GM12872 (cell line): ENCODE measurements at regions not wholly inside any gene's neighbourhood (a gene's known extent, or its start where the extent isn't known, plus 50 kb on each side); places are given as distances from the start of the nearest gene placed in this dataset.

Source experiments
- CTCF ChIP-seq: IDR thresholded peaks from 3 replicates; pipeline ENCODE4 v1.5.1; 2011; ENCODE audit warnings: low read depth, mild to moderate bottlenecking, low read length, moderate library complexity; ENCODE audit not compliant: insufficient read depth

- TF ChIP-seq CTCF, result no peak
These were observed 507.2 kb upstream of the NRP1 start for GRCh38 chr10:33841678-33842077.

GRCh38 chr10:33838731-33839130 is 504.3 kb upstream of the NRP1 start:
- no peak for TF ChIP-seq CTCF

- TF ChIP-seq CTCF, result no peak
These were observed 503.3 kb upstream of the NRP1 start for GRCh38 chr10:33837736-33838135.

GRCh38 chr10:33835556-33835955 is 501.1 kb upstream of the NRP1 start:
- TF ChIP-seq CTCF, result no peak

GRCh38 chr10:33833566-33833965 is 499.1 kb upstream of the NRP1 start:
- TF ChIP-seq CTCF, result no peak

GRCh38 chr10:33832124-33832787 is 497.8 kb upstream of the NRP1 start:
- no peak for TF ChIP-seq CTCF

GRCh38 chr10:33831591-33831990 is 497.1 kb upstream of the NRP1 start:
- no peak for TF ChIP-seq CTCF

- no peak for TF ChIP-seq CTCF
These were observed 494.1 kb upstream of the NRP1 start for GRCh38 chr10:33828592-33828991.
